ENCODE measurements at regions not wholly inside any gene's neighbourhood (a gene's known extent, or its start where the extent isn't known, plus 50 kb on each side); places are given as distances from the start of the nearest gene placed in this dataset.
"Not testable (repeated sequence)": the region's sequence is repeated elsewhere in the genome, so short reads cannot be mapped to it uniquely, and the experiment has no call there.

GRCh38 chr4:123023647-123024046 is 101.2 kb upstream of the NUDT6 start:
- DNase-seq = no peak
- no peak for TF ChIP-seq CTCF (IDR thresholded peaks at IDR 0.05; ENCODE audit: control extremely low read depth, extremely low read depth)

GRCh38 chr4:123024710-123025109 is 102.3 kb upstream of the NUDT6 start:
- Histone ChIP-seq H3K36me3 (ENCODE audit: control insufficient read depth in 4 of 4, insufficient read depth in 4 of 4, low read length in 4 of 4) (peaks cover 0 to 4% (median under 1%) of the 10 kb centered on the region in 4 donors), H3K4me3 (no peak overlapping the region)

More at GRCh38 chr4:123023647-123024046, 101.2 kb upstream of the NUDT6 start:
- H3K27me3 ChIP-seq (ENCODE audit: control insufficient read depth in 3 of 3, insufficient read depth in 3 of 3, low read length in 2 of 3) = no peaks in the 10 kb centered on the region
- H3K27ac ChIP-seq (ENCODE audit: low read depth in 1 of 2, low read length in 1 of 2) = no peak overlapping the region
- H3K36me3 ChIP-seq (ENCODE audit: control insufficient read depth in 4 of 4, insufficient read depth in 4 of 4, low read length in 4 of 4) = peaks cover 0 to 4% (median 0%) of the 10 kb centered on the region in 4 donors
- no peak for ATAC-seq (ENCODE audit: insufficient read depth, low FRiP score)
- H3K4me1 ChIP-seq (ENCODE audit: control insufficient read depth in 5 of 5, insufficient read depth in 5 of 5, low read length in 5 of 5) = peaks cover 0 to 5% (median 0%) of the 10 kb centered on the region in 5 donors
- H3K4me3 ChIP-seq = no peak overlapping the region
- H3K9me3 ChIP-seq (ENCODE audit: control insufficient read depth in 4 of 4, insufficient read depth in 3 of 4, low read length in 3 of 4) = no peaks in the 10 kb centered on the region
- no peak overlapping the region for H3K9ac ChIP-seq (ENCODE audit: insufficient read depth in 1 of 2, low read length in 2 of 2)
- 97 to 98% methylated on average over 15 of the region's 15 CpGs for WGBS, 2 donors

GRCh38 chr4:123025398-123025797 is 103.0 kb upstream of the NUDT6 start:
- Histone ChIP-seq H3K4me1 (ENCODE audit: control insufficient read depth in 5 of 5, insufficient read depth in 5 of 5, low read length in 5 of 5) (peaks cover 0 to 5% (median 0%) of the 10 kb centered on the region in 5 donors), H3K36me3 (ENCODE audit: control insufficient read depth in 4 of 4, insufficient read depth in 4 of 4, low read length in 4 of 4) (peaks cover 0 to 4% (median under 1%) of the 10 kb centered on the region in 4 donors), H3K27ac (ENCODE audit: low read depth in 1 of 2, low read length in 1 of 2) (no peak overlapping the region), H3K9ac (ENCODE audit: insufficient read depth in 1 of 2, low read length in 2 of 2) (no peak overlapping the region), H3K27me3 (ENCODE audit: control insufficient read depth in 3 of 3, insufficient read depth in 3 of 3, low read length in 2 of 3) (no peaks in the 10 kb centered on the region), H3K4me3 (no peak overlapping the region), H3K9me3 (ENCODE audit: control insufficient read depth in 4 of 4, insufficient read depth in 3 of 4, low read length in 3 of 4) (no peaks in the 10 kb centered on the region)
- 90 to 92% methylated on average over 4 of the region's 4 CpGs for WGBS, 2 donors
- no peak for TF ChIP-seq CTCF (IDR thresholded peaks at IDR 0.05; ENCODE audit: control extremely low read depth, extremely low read depth)
- DNase-seq (no peak), ATAC-seq (ENCODE audit: insufficient read depth, low FRiP score) (no peak)

More at GRCh38 chr4:123024710-123025109, 102.3 kb upstream of the NUDT6 start:
- DNase-seq (no peak), ATAC-seq (ENCODE audit: insufficient read depth, low FRiP score) (no peak)
- 65 to 67% methylated on average over 6 of the region's 6 CpGs for WGBS, 2 donors
- no peaks in the 10 kb centered on the region for H3K9me3 ChIP-seq (ENCODE audit: control insufficient read depth in 4 of 4, insufficient read depth in 3 of 4, low read length in 3 of 4)
- H3K27me3 ChIP-seq (ENCODE audit: control insufficient read depth in 3 of 3, insufficient read depth in 3 of 3, low read length in 2 of 3) = no peaks in the 10 kb centered on the region
- no peak overlapping the region for H3K9ac ChIP-seq (ENCODE audit: insufficient read depth in 1 of 2, low read length in 2 of 2)
- no peak overlapping the region for H3K27ac ChIP-seq (ENCODE audit: low read depth in 1 of 2, low read length in 1 of 2)
- no peak for TF ChIP-seq CTCF (IDR thresholded peaks at IDR 0.05; ENCODE audit: control extremely low read depth, extremely low read depth)
- peaks cover 0 to 5% (median 0%) of the 10 kb centered on the region in 5 donors for H3K4me1 ChIP-seq (ENCODE audit: control insufficient read depth in 5 of 5, insufficient read depth in 5 of 5, low read length in 5 of 5)

- H3K4me1 ChIP-seq (ENCODE audit: control insufficient read depth in 5 of 5, insufficient read depth in 5 of 5, low read length in 5 of 5); H3K4me3 ChIP-seq; H3K9ac ChIP-seq (ENCODE audit: insufficient read depth in 1 of 2, low read length in 2 of 2); DNase-seq; H3K27me3 ChIP-seq (ENCODE audit: control insufficient read depth in 3 of 3, insufficient read depth in 3 of 3, low read length in 2 of 3); ATAC-seq (ENCODE audit: insufficient read depth, low FRiP score); H3K36me3 ChIP-seq (ENCODE audit: control insufficient read depth in 4 of 4, insufficient read depth in 4 of 4, low read length in 4 of 4); H3K27ac ChIP-seq (ENCODE audit: low read depth in 1 of 2, low read length in 1 of 2); H3K9me3 ChIP-seq (ENCODE audit: control insufficient read depth in 4 of 4, insufficient read depth in 3 of 4, low read length in 3 of 4): not testable (repeated sequence)
- 49 to 66% methylated on average over 2 of the region's 2 CpGs for WGBS, 2 donors
These were observed 103.6 kb upstream of the NUDT6 start for GRCh38 chr4:123026015-123026414.
